T-cell (primary cell): ENCODE measurements at regions not wholly inside any gene's neighbourhood (a gene's known extent, or its start where the extent isn't known, plus 50 kb on each side); places are given as distances from the start of the nearest gene placed in this dataset.

Experiments
- ATAC-seq, 4 experiments: fragments of 200-7000 bp in 3 of 4; fragments of 150-1000 bp in 1 of 4; cut with Tn5 transposase; replicated peaks in 1 of 4; 1 replicate in 3 of 4; 2 replicates in 1 of 4; pipeline ENCODE4 v1.10.0; 2021; ENCODE audit warnings: moderate library complexity in 3 of 4, mild to moderate bottlenecking in 2 of 4, moderate number of reproducible peaks in 1 of 4
- CTCF ChIA-PET, 2 donors: fragments of 300-600 bp; sonication (Branson Sonifier 250); formaldehyde crosslinking; loops; one replicate each; lab custom pipeline; 2022; ENCODE audit warnings: antibody characterized with exemption in 2 of 2; lab: Charles Lee
- POLR2A ChIA-PET, 2 donors: fragments of 300-600 bp; sonication (Branson Sonifier 250); formaldehyde crosslinking; loops; one replicate each; lab custom pipeline; 2022; ENCODE audit warnings: antibody characterized with exemption in 2 of 2; lab: Charles Lee
- DNase-seq, 35 experiments: peaks; one replicate each; pipeline versions ENCODE4 v3.0.0 to v3.0.0-alpha.2; 2013 to 2023
- H3K27ac ChIP-seq: one replicate; pipeline ENCODE4 v1.5.1; 2013; ENCODE audit warnings: low read length
- H3K27me3 ChIP-seq, 2 experiments: replicated peaks in 1 of 2; 1 replicate in 1 of 2; 2 replicates in 1 of 2; pipeline versions ENCODE4 v1.6.1 to v1.7.0; 2013; ENCODE audit warnings: low read length in 1 of 2, mixed read lengths in 1 of 2; ENCODE audit not compliant: control insufficient read depth in 2 of 2, insufficient read depth in 2 of 2; ENCODE audit errors: extremely low read depth in 1 of 2
- H3K36me3 ChIP-seq, 2 donors: 1 replicate in 1 of 2; 2 replicates in 1 of 2; pipeline versions ENCODE4 v1.6.1 to v1.7.0; 2013; ENCODE audit warnings: low read length in 1 of 2; ENCODE audit not compliant: control insufficient read depth in 2 of 2, insufficient read depth in 1 of 2; ENCODE audit errors: extremely low read depth in 1 of 2
- H3K4me1 ChIP-seq, 2 experiments: 1 replicate in 1 of 2; 2 replicates in 1 of 2; pipeline versions ENCODE4 v1.6.1 to v1.7.0; 2013; ENCODE audit warnings: low read length in 2 of 2, mixed read lengths in 1 of 2; ENCODE audit not compliant: insufficient read depth in 2 of 2, control insufficient read depth in 1 of 2; ENCODE audit errors: extremely low read depth in 1 of 2
- H3K4me3 ChIP-seq, 2 donors: 1 replicate in 1 of 2; 2 replicates in 1 of 2; pipeline versions ENCODE4 v1.5.1 to v1.7.0; 2013; ENCODE audit warnings: mild to moderate bottlenecking in 2 of 2, low read length in 1 of 2, moderate library complexity in 1 of 2; ENCODE audit not compliant: control insufficient read depth in 1 of 2; ENCODE audit errors: extremely low read depth in 1 of 2
- H3K9me3 ChIP-seq: 2 replicates; pipeline ENCODE4 v1.7.0; 2013
- H3K27ac Mint-ChIP-seq, 2 donors: one replicate each; pipeline ENCODE4 v1.8.0; 2020 to 2021; ENCODE audit warnings: mild to moderate bottlenecking in 2 of 2, mixed read lengths in 2 of 2
- H3K27me3 Mint-ChIP-seq, 2 donors: one replicate each; pipeline ENCODE4 v1.8.0; 2021 to 2022; ENCODE audit warnings: mixed read lengths in 2 of 2
- H3K36me3 Mint-ChIP-seq: one replicate; pipeline ENCODE4 v1.8.0; 2021; ENCODE audit warnings: mixed read lengths
- H3K4me1 Mint-ChIP-seq, 3 donors: one replicate each; pipeline ENCODE4 v1.8.0; 2020 to 2022; ENCODE audit warnings: mixed read lengths in 3 of 3, mild to moderate bottlenecking in 1 of 3
- H3K4me3 Mint-ChIP-seq, 3 donors: one replicate each; pipeline ENCODE4 v1.8.0; 2020 to 2022; ENCODE audit warnings: mild to moderate bottlenecking in 3 of 3, mixed read lengths in 3 of 3, moderate library complexity in 3 of 3
- H3K9me3 Mint-ChIP-seq, 3 donors: one replicate each; pipeline ENCODE4 v1.8.0; 2020 to 2022; ENCODE audit warnings: mixed read lengths in 3 of 3
- WGBS: methylation state at CpG from one replicate; pipeline ENCODE4 v1.1.5; 2013; ENCODE audit warnings: missing lambda C conversion rate; ENCODE audit not compliant: insufficient coverage; 5-methylcytosine and 5-hydroxymethylcytosine counted together

GRCh38 chr10:92785118-92785517, 63.2 kb upstream of the EXOC6 start:
- H3K4me3 Mint-ChIP-seq = no peak overlapping the region
- 87% methylated on average over 5 of the region's 7 CpGs for WGBS
- H3K27me3 ChIP-seq = peaks cover 0 to 12% of the 10 kb centered on the region in 2 experiments
- H3K27ac Mint-ChIP-seq = no peak overlapping the region
- DNase-seq (no peak), ATAC-seq (no peak)
- H3K4me3 ChIP-seq = no peak overlapping the region
- POLR2A ChIA-PET = no interaction called here
- H3K9me3 Mint-ChIP-seq = no peaks in the 10 kb centered on the region
- H3K4me1 ChIP-seq = no peaks in the 10 kb centered on the region
- H3K36me3 ChIP-seq = no peaks in the 10 kb centered on the region
- H3K4me1 Mint-ChIP-seq = peaks cover 0 to 2% (median 0%) of the 10 kb centered on the region in 3 donors
- CTCF ChIA-PET = no interaction called here
- H3K27ac ChIP-seq = no peak overlapping the region
- H3K36me3 Mint-ChIP-seq = no peaks in the 10 kb centered on the region
- peaks cover 7 to 19% of the 10 kb centered on the region in 2 donors for H3K27me3 Mint-ChIP-seq
- H3K9me3 ChIP-seq = no peaks in the 10 kb centered on the region

DNA sequence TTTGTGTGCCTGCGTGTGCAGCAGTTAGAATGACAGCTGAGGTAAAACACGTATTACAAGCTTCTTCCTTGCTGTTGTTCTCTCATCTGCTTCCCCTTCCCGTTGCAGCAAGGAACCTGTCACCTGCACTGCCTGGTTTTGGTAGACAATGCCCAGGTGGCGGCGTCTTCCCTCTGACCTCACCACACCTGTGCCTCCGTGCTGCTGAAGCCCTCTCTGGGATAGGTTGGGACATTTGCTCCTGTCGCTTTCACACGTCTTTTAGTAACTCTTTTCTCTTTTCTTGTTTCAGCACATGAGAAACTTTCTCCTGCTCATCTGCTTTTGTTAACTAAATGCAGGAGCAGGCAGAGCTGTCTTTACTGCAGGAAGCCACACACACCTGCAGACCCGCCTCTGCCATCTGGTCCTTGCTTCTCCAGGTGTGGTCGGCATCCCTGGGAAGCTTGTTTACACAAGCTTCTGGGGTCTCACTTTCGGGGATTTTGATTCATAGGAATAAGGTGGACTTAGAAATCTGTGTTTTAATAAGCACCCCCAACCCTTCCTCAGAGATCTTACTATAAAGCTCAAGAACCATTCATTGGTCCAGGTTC, 60.7 kb upstream of the EXOC6 start:
- peaks cover 0 to 13% of the 10 kb centered on the region in 2 experiments for H3K27me3 ChIP-seq
- ATAC-seq (no peak), DNase-seq (no peak)
- no peaks in the 10 kb centered on the region for H3K9me3 ChIP-seq
- H3K27ac ChIP-seq = no peak overlapping the region
- H3K4me3 Mint-ChIP-seq = no peak overlapping the region
- H3K27me3 Mint-ChIP-seq = peaks cover 6 to 23% of the 10 kb centered on the region in 2 donors
- no peak overlapping the region for H3K27ac Mint-ChIP-seq
- ChIA-PET POLR2A (no interaction called here), CTCF (no interaction called here)
- 58% methylated on average over 8 of the region's 11 CpGs for WGBS
- peaks cover 0 to 6% (median 0%) of the 10 kb centered on the region in 3 donors for H3K4me1 Mint-ChIP-seq
- H3K4me1 ChIP-seq = no peaks in the 10 kb centered on the region
- no peaks in the 10 kb centered on the region for H3K36me3 Mint-ChIP-seq
- no peak overlapping the region for H3K4me3 ChIP-seq
- no peaks in the 10 kb centered on the region for H3K36me3 ChIP-seq
- H3K9me3 Mint-ChIP-seq = no peaks in the 10 kb centered on the region

GRCh38 chr10:92789067-92789466, 59.3 kb upstream of the EXOC6 start:
- Histone ChIP-seq H3K27me3 (peaks cover 0 to 19% of the 10 kb centered on the region in 2 experiments), H3K4me3 (no peak overlapping the region), H3K9me3 (no peaks in the 10 kb centered on the region), H3K36me3 (no peaks in the 10 kb centered on the region), H3K4me1 (no peaks in the 10 kb centered on the region), H3K27ac (no peak overlapping the region)
- H3K36me3 Mint-ChIP-seq = no peaks in the 10 kb centered on the region
- 100% methylated on average over 3 of the region's 8 CpGs for WGBS
- ChIA-PET POLR2A (no interaction called here), CTCF (no interaction called here)
- peaks cover 0 to 6% (median 0%) of the 10 kb centered on the region in 3 donors for H3K4me1 Mint-ChIP-seq
- H3K27me3 Mint-ChIP-seq = peaks cover 9 to 28% of the 10 kb centered on the region in 2 donors
- no peak for ATAC-seq
- no peak overlapping the region for H3K27ac Mint-ChIP-seq
- no peak overlapping the region for H3K4me3 Mint-ChIP-seq
- H3K9me3 Mint-ChIP-seq = no peaks in the 10 kb centered on the region
- no peak for DNase-seq

DNA sequence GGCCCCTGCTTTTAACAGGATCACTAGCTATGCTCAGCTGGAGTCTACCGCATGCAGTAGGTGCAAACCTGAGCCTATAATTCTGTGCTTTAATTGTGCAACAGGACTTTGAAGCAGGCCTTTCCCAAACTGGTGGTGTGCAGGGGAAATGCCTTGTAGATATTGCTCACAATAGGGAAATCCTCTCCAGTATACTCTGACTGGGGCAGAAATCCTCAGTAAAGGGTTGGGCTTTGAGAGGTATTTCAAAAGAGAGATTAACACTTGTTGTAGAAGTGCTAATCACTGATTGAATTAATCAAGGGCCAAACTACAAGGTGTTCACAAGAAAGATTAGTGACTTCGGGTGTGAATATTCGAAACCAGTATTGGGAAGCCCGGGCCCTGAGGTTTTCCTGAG, 58.5 kb upstream of the EXOC6 start:
- Mint-ChIP-seq H3K9me3 (no peaks in the 10 kb centered on the region), H3K36me3 (no peaks in the 10 kb centered on the region)

DNA sequence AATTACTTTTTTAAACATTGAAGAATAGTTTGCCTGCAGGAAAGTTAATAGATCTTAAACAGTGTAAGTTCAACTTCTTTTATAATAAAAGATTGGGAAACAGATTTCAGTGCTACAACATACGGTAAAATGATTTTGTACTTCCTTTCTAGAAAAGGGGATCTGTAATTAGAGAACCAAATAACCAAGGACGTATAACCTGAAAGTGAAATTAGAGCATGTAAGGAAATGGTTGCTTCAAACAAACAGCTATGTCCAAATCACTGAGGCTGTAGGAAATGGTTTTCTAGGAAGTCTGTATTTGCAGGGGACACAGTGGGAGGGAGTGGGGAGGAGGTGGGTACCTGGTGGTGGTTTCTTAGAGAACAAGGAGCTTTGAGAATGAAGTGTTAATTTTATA, 57.9 kb upstream of the EXOC6 start:
- Histone ChIP-seq H3K36me3 (no peaks in the 10 kb centered on the region), H3K4me3 (no peak overlapping the region), H3K27ac (no peak overlapping the region), H3K9me3 (no peaks in the 10 kb centered on the region), H3K27me3 (peaks cover 0 to 17% of the 10 kb centered on the region in 2 experiments), H3K4me1 (no peaks in the 10 kb centered on the region)
- peaks cover 11 to 28% of the 10 kb centered on the region in 2 donors for H3K27me3 Mint-ChIP-seq
- CTCF ChIA-PET = no interaction called here
- H3K36me3 Mint-ChIP-seq = no peaks in the 10 kb centered on the region
- no peak for ATAC-seq
- POLR2A ChIA-PET = no interaction called here
- peaks cover 0 to 6% (median 0%) of the 10 kb centered on the region in 3 donors for H3K4me1 Mint-ChIP-seq
- no CpG with 5 or more reads among the region's 2 CpGs for WGBS
- no peak for DNase-seq
- no peaks in the 10 kb centered on the region for H3K9me3 Mint-ChIP-seq
- H3K4me3 Mint-ChIP-seq = no peak overlapping the region
- no peak overlapping the region for H3K27ac Mint-ChIP-seq

More for the DNA sequence above, 58.5 kb upstream of the EXOC6 start:
- Histone ChIP-seq H3K9me3 (no peaks in the 10 kb centered on the region), H3K36me3 (no peaks in the 10 kb centered on the region), H3K4me3 (no peak overlapping the region), H3K27ac (no peak overlapping the region), H3K27me3 (peaks cover 0 to 20% of the 10 kb centered on the region in 2 experiments), H3K4me1 (no peaks in the 10 kb centered on the region)
- Mint-ChIP-seq H3K27me3 (peaks cover 9 to 29% of the 10 kb centered on the region in 2 donors), H3K27ac (no peak overlapping the region), H3K4me3 (no peak overlapping the region), H3K4me1 (peaks cover 0 to 6% (median 0%) of the 10 kb centered on the region in 3 donors)
- ChIA-PET POLR2A (no interaction called here), CTCF (no interaction called here)
- ATAC-seq (no peak), DNase-seq (no peak)
- WGBS = 100% methylated on average over 4 of the region's 4 CpGs

- no peak overlapping the region for H3K4me3 Mint-ChIP-seq
- no peaks in the 10 kb centered on the region for H3K36me3 Mint-ChIP-seq
- Histone ChIP-seq H3K4me3 (no peak overlapping the region), H3K9me3 (no peaks in the 10 kb centered on the region), H3K36me3 (no peaks in the 10 kb centered on the region), H3K4me1 (no peaks in the 10 kb centered on the region), H3K27ac (no peak overlapping the region), H3K27me3 (peaks cover 0 to 14% of the 10 kb centered on the region in 2 experiments)
- peaks cover 0 to 5% (median 0%) of the 10 kb centered on the region in 3 donors for H3K4me1 Mint-ChIP-seq
- H3K27ac Mint-ChIP-seq = no peak overlapping the region
- ChIA-PET CTCF (no interaction called here), POLR2A (no interaction called here)
- peaks cover 24 to 28% of the 10 kb centered on the region in 2 donors for H3K27me3 Mint-ChIP-seq
- no peaks in the 10 kb centered on the region for H3K9me3 Mint-ChIP-seq
- ATAC-seq (no peak), DNase-seq (no peak)
- WGBS = no CpG with 5 or more reads among the region's 1 CpG
Observed at GRCh38 chr10:92792661-92793060, 55.7 kb upstream of the EXOC6 start.
